GM23338 (cell line): ENCODE measurements at regions not wholly inside any gene's neighbourhood (a gene's known extent, or its start where the extent isn't known, plus 50 kb on each side); places are given as distances from the start of the nearest gene placed in this dataset.

Experiments used
- EZH2 ChIP-seq: fragments of 200-600 bp; sonication (generic); IDR thresholded peaks from one replicate; pipeline ENCODE4 v1.8.0; 2017; ENCODE audit warnings: antibody characterized with exemption, mild to moderate bottlenecking, low read depth; ENCODE audit not compliant: unreplicated experiment
- EZH2phosphoT487 ChIP-seq: fragments of 200-600 bp; sonication (generic); IDR thresholded peaks from one replicate; pipeline ENCODE4 v1.8.1; 2018; ENCODE audit warnings: antibody characterized with exemption; ENCODE audit not compliant: unreplicated experiment
- JUNB ChIP-seq: IDR thresholded peaks from one replicate; pipeline ENCODE4 v1.6.1; 2016; ENCODE audit warnings: antibody characterized with exemption; ENCODE audit not compliant: unreplicated experiment
- NANOG ChIP-seq: IDR thresholded peaks from 2 replicates; pipeline ENCODE4 v1.6.1; 2016; ENCODE audit warnings: antibody characterized with exemption, borderline replicate concordance
- POLR2AphosphoS5 ChIP-seq: IDR thresholded peaks from 2 replicates; pipeline ENCODE4 v1.6.1; 2016; ENCODE audit warnings: antibody characterized with exemption, low read depth
- ZNF114 ChIP-seq: fragments of 250-450 bp; sonication (Bioruptor Pico); IDR thresholded peaks from 2 replicates; pipeline ENCODE4 v1.5.0; 2020; ENCODE audit warnings: mild to moderate bottlenecking, moderate library complexity
- TF ChIP-seq, protein P1 (sequence below), 2 experiments: fragments of 200-600 bp in 1 of 2; sonication (generic) in 1 of 2; conservative IDR thresholded peaks; 2 replicates each; pipeline versions ENCODE4 v1.5.1 to v1.6.1; 2016 to 2017; ENCODE audit warnings: antibody characterized with exemption in 2 of 2, low read depth in 2 of 2, mild to moderate bottlenecking in 2 of 2, moderate library complexity in 1 of 2
- TF ChIP-seq, protein P2 (sequence below): IDR thresholded peaks from one replicate; pipeline ENCODE4 v1.6.1; 2018; ENCODE audit warnings: antibody characterized with exemption; ENCODE audit not compliant: unreplicated experiment
- TF ChIP-seq, protein P3 (sequence below): IDR thresholded peaks from 2 replicates; pipeline ENCODE4 v1.6.1; 2016; ENCODE audit warnings: antibody characterized with exemption

GRCh38 chr2:56753182-56753581, 569.4 kb downstream of the CCDC85A start:
- TF ChIP-seq EZH2phosphoT487 (no peak), EZH2 (no peak), POLR2AphosphoS5 (no peak), ZNF114 (CRISPR knock-in tag) (no peak), JUNB (no peak), NANOG (no peak)
- TF ChIP-seq, protein P1, sequence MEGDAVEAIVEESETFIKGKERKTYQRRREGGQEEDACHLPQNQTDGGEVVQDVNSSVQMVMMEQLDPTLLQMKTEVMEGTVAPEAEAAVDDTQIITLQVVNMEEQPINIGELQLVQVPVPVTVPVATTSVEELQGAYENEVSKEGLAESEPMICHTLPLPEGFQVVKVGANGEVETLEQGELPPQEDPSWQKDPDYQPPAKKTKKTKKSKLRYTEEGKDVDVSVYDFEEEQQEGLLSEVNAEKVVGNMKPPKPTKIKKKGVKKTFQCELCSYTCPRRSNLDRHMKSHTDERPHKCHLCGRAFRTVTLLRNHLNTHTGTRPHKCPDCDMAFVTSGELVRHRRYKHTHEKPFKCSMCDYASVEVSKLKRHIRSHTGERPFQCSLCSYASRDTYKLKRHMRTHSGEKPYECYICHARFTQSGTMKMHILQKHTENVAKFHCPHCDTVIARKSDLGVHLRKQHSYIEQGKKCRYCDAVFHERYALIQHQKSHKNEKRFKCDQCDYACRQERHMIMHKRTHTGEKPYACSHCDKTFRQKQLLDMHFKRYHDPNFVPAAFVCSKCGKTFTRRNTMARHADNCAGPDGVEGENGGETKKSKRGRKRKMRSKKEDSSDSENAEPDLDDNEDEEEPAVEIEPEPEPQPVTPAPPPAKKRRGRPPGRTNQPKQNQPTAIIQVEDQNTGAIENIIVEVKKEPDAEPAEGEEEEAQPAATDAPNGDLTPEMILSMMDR (conservative IDR thresholded peaks at IDR 0.05; ENCODE audit: low read depth in 2 of 2) = no peak
- TF ChIP-seq, protein P2, sequence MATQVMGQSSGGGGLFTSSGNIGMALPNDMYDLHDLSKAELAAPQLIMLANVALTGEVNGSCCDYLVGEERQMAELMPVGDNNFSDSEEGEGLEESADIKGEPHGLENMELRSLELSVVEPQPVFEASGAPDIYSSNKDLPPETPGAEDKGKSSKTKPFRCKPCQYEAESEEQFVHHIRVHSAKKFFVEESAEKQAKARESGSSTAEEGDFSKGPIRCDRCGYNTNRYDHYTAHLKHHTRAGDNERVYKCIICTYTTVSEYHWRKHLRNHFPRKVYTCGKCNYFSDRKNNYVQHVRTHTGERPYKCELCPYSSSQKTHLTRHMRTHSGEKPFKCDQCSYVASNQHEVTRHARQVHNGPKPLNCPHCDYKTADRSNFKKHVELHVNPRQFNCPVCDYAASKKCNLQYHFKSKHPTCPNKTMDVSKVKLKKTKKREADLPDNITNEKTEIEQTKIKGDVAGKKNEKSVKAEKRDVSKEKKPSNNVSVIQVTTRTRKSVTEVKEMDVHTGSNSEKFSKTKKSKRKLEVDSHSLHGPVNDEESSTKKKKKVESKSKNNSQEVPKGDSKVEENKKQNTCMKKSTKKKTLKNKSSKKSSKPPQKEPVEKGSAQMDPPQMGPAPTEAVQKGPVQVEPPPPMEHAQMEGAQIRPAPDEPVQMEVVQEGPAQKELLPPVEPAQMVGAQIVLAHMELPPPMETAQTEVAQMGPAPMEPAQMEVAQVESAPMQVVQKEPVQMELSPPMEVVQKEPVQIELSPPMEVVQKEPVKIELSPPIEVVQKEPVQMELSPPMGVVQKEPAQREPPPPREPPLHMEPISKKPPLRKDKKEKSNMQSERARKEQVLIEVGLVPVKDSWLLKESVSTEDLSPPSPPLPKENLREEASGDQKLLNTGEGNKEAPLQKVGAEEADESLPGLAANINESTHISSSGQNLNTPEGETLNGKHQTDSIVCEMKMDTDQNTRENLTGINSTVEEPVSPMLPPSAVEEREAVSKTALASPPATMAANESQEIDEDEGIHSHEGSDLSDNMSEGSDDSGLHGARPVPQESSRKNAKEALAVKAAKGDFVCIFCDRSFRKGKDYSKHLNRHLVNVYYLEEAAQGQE = no peak
- TF ChIP-seq, protein P3, sequence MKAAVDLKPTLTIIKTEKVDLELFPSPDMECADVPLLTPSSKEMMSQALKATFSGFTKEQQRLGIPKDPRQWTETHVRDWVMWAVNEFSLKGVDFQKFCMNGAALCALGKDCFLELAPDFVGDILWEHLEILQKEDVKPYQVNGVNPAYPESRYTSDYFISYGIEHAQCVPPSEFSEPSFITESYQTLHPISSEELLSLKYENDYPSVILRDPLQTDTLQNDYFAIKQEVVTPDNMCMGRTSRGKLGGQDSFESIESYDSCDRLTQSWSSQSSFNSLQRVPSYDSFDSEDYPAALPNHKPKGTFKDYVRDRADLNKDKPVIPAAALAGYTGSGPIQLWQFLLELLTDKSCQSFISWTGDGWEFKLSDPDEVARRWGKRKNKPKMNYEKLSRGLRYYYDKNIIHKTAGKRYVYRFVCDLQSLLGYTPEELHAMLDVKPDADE = no peak
